Amygdala (tissue), 56 donors: ENCODE measurements at regions not wholly inside any gene's neighbourhood (a gene's known extent, or its start where the extent isn't known, plus 50 kb on each side); places are given as distances from the start of the nearest gene placed in this dataset.
A peak's percentile ranks its signal among the peaks of the same experiment; 100 is the strongest.
"Not testable (repeated sequence)": the region's sequence is repeated elsewhere in the genome, so short reads cannot be mapped to it uniquely, and the experiment has no call there.

Experiments
- DNase-seq, 56 donors: peaks; one replicate each; lab custom pipeline; 2025; lab: John Stamatoyannopoulos, UW

GRCh38 chr2:136334967-136335366 is 217.0 kb upstream of the CXCR4 start:
- no peak for DNase-seq

DNA sequence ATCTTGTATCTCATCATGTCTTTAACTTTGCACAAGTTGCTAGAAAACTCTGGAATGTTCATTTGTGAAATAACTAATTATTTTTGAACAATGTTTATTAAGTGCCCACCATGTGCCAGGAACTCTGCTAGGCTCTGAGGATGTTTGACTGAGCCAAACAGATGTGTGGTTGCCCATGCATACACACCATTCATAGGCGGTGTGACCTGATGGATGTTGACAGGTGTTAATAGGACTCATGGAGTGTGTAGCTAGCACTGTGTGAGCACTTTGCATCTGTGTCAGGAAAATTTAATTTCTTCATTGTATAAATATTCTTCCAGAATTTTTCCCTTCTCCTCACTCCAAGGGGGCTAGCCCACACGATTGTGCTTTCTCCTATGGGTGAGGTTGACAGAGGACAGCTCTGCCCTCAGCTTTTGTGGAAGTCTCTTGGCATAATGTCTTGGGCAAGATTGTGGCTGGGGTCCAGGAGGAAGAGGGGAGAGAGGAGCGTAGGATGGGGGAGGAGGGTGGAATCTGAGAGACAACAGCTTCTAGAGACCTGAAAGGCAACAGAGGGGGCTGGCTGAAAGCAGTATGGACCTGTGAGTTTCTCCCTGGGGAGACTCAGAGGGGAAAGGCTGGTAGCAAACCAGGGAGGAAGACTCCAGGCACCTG is 214.6 kb upstream of the CXCR4 start:
- no peak for DNase-seq

- no peak for DNase-seq
These were observed 213.3 kb upstream of the CXCR4 start for GRCh38 chr2:136331226-136331625.

GRCh38 chr2:136328207-136328795 is 210.4 kb upstream of the CXCR4 start:
- no peak for DNase-seq

DNA sequence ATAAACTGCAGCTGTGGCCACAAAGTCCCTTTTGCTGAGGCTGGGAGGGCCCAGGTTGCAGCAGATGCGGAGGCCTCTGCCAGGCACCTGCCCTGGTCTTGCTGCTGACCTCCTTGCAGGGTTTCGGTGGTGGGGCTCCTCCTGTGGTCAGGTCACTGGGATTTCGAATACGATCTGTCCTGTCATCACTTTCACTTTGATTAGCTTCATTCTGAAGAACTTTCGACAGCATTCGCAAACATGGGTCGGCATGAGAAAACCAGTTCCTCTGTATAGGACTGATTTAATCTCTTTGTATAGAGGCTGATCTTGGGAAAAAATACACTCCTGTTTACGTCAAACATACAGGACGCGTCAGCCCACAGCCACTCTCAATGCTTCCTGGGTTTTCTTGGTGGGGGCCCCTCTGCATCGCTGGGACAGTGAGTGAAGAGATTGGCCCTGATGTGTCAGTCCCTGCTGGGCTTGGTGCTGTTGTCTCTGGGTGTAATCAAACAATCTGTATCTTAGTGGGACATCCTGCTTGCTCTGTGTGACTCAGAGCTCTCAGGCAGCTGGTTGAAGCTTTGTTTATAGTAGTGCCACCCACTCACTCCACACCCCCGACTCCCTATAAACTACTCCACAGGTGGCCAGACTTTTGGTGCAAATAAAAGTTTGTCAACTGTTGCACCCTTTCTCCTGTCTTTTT is 209.4 kb upstream of the CXCR4 start:
- peak in 3 of 56 donors; percentile 3 to 14 (median 7) for DNase-seq

GRCh38 chr2:136325844-136326331 is 207.9 kb upstream of the CXCR4 start:
- no peak for DNase-seq

GRCh38 chr2:136324966-136325365 is 207.0 kb upstream of the CXCR4 start:
- no peak for DNase-seq

DNA sequence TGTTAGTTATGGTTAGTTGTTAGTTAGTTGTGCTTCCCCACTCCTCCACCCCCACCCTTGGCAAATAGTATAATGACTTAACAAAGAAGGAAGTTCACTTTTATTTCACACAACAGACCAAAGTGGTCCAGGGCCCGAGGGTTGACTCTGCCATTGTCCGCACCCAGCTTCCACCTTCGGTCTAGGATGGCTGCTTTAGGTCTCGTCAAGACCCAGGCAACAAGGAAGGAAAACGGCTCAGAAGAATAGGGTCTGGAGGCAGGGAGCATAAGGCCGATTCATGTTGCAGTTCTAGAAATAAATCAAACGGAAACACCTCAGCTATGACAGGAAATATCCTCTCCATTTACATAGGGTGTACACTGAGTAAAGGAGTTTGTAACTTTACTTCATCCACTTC is 206.0 kb upstream of the CXCR4 start:
- DNase-seq, result no peak

GRCh38 chr2:136323195-136323594 is 205.2 kb upstream of the CXCR4 start:
- no peak for DNase-seq

GRCh38 chr2:136322428-136322827 is 204.5 kb upstream of the CXCR4 start:
- no peak for DNase-seq

DNA sequence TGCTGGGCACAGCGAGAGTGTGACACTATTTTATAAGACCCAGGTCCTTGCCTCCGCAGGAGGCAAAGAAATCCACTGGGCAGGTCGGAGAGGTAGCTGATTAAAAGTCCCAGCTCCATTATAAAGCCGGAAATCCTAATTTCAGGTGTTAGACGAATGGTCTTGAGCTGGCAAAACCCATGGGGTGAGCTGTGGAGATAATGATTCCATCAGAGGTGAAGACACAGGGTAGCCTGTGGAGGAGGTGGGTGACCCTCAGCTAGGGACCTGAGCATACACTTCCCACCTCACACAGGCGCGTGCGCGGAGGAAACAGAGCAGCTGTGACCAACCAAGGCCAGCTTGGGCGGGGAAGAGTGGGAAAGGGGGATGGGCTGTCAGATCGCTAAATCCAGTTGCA is 201.7 kb upstream of the CXCR4 start:
- DNase-seq, result no peak

- no peak for DNase-seq
These were observed 201.3 kb upstream of the CXCR4 start for GRCh38 chr2:136319237-136319636.

DNA sequence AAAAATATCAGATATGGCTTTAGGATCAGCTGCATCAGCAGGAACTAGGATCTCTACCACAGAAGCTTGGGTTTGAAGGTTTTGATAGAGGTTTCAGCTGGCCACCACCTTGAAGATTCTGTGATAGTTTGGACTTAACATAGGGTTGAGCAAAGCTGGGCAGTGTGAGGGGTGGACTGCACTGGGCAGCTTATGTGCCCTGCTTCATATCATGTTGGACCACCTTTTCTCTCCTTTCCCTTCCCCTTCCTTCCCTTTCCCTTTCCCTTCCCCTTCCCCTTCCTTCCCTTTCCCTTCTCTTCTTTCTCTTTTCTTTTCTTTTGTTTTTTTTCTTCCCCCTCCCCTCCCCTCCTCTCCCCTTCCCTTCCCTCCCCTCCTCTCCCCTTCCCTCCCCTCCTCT is 196.3 kb upstream of the CXCR4 start:
- DNase-seq, result no peak

GRCh38 chr2:136312568-136312967 is 194.6 kb upstream of the CXCR4 start:
- DNase-seq, result not testable (repeated sequence)

GRCh38 chr2:136310797-136311603 is 193.1 kb upstream of the CXCR4 start:
- DNase-seq, result no peak

DNA sequence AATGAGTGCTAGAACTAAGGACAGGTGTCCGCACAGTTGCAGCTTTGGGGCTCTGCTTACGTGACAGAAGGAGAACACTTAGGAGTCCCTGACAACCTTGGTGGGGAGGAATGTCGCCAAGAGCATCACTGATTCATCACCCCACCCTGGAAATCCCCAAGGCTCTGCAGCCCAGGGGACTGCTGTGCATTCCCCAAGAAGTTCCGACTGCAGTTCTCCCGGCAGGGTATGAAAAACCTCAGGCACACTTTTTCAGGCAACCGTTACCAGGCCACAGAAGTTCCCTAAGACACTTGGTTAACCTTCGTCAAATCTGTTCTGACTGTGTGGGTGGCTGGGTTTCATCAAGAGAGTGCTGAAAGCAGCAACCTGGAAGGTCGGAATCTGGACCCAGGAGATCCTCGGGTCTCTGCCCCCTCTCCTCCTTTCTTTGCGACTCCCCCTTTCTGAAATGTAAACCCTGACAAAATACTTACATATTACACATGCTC is 192.1 kb upstream of the CXCR4 start:
- no peak for DNase-seq

GRCh38 chr2:136308611-136309010 is 190.7 kb upstream of the CXCR4 start:
- no peak for DNase-seq

DNA sequence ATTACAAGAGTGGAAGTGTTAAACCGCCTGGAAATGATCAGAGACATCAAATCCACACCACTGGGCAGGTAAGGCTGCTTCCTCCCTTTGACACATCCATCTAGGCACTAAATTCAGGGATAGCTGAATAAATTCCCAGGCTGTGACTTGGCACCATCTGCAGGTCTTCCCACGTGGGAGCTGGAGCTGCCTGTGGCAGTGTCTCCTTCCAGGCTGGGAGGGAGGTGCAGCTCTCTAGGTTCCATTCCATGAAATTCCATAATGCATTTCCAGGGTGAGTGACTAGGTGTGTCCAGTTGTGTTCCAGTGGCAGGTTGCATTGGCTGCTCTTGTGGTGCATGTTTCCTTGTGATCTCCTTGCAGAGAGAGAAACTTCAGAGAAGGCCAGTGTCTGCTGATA is 188.9 kb upstream of the CXCR4 start:
- DNase-seq, result no peak

DNA sequence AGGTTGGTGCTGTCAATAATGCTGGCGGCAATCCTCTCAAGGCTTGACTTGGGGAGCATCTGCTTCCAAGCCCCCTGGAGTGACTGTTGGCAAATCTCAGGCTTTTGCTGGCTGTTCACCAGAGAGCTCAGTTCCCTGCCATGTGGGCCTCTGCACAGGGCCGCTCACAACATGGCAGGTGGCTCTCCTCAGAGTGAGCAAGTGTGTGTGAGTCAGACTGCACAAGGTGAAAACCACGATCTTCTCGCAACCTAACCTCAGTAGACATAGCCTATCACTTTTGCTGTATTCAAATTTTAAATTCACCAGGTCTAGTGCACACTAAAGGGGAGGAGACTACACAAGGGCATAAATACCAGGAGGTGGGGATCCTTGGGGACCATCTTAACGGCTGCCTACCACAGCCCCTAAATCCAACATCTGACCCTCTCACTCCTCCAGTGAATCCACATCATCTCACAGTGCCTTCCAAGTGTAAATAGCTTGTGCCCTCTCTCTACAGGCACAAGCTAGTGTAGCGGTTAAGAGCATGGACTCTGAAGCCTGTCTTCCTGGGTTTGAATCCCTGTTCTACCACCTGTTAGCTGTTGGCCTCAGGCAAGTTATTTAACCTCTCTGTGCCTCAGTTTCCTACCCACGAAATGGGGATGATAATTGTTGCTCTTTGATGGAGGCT is 187.7 kb upstream of the CXCR4 start:
- DNase-seq, result no peak

DNA sequence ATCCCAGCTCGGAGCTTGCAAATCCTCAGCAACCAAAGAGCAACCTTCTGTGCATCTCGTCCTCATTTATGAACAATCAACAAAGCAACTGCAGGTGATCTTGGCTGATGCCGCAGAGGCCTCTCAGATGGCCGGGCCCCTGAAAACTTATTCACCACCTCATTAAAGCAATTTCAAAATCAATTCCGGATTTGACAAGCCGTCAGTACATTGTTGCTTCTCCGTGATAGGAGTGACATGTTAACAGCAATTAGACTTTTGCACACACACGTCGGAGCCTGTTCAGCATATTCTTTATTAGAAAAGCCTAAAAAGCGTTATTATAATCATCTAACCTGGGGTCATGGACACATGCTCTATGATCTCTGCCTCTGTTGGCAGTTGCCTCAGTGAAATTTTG is 183.1 kb upstream of the CXCR4 start:
- no peak for DNase-seq
